GM12878 (cell line): ENCODE measurements at regions not wholly inside any gene's neighbourhood (a gene's known extent, or its start where the extent isn't known, plus 50 kb on each side); places are given as distances from the start of the nearest gene placed in this dataset.

Source experiments
- ATAC-seq: fragments of 200-7000 bp; cut with Tn5 transposase; 3 replicates; pipeline ENCODE4 v1.9.1; 2020; ENCODE audit warnings: mild to moderate bottlenecking, moderate library complexity
- BruUV-seq: library from RNA; stranded (reverse); fragments of 400-500 nt; replicated peaks from 2 replicates; lab custom pipeline; 2021; lab: Mats Ljungman, UMichigan
- CTCF ChIA-PET: fragments of 300-600 bp; sonication (Branson Sonifier 250); formaldehyde crosslinking; extraction: SDS; loops from one replicate; lab custom pipeline; 2021; ENCODE audit warnings: inconsistent platforms; lab: Yijun Ruan, JAX
- POLR2A ChIA-PET: fragments of 350-600 bp; formaldehyde crosslinking; extraction: SDS; loops from one replicate; lab custom pipeline; 2021; ENCODE audit warnings: inconsistent platforms; lab: Charles Lee
- RAD21 ChIA-PET: fragments of 300-600 bp; sonication (Branson Sonifier 250); formaldehyde crosslinking; loops from one replicate; lab custom pipeline; 2023; ENCODE audit warnings: antibody characterized with exemption; ENCODE audit not compliant: unreplicated experiment; lab: Charles Lee
- SMC1A ChIA-PET: fragments of 300-600 bp; sonication (Branson Sonifier 250); formaldehyde crosslinking; loops from one replicate; lab custom pipeline; 2023; ENCODE audit not compliant: unreplicated experiment, uncharacterized antibody; lab: Charles Lee
- DNase-seq: peaks from one replicate; pipeline ENCODE4 v3.0.0-alpha.2; 2011; ENCODE audit warnings: low read depth, low spot score
- FAIRE-seq: peaks from 3 replicates; lab custom pipeline; 2011; peaks lifted over from hg19 to GRCh38; lab: Jason Lieb, UNC
- H2AFZ ChIP-seq: 2 replicates; pipeline ENCODE4 v1.6.0; 2011; ENCODE audit warnings: low read depth, low read length, control low read depth; ENCODE audit not compliant: control insufficient read depth
- H3K27ac ChIP-seq: 2 replicates; pipeline ENCODE4 v1.5.1; 2011; ENCODE audit warnings: control low read depth; ENCODE audit not compliant: control insufficient read depth, insufficient read depth
- H3K27me3 ChIP-seq, 2 experiments: replicated peaks in 1 of 2; 2 replicates each; pipeline versions ENCODE4 v1.6.0 to v1.6.1; 2011; ENCODE audit warnings: low read length in 1 of 2; ENCODE audit not compliant: control insufficient read depth in 2 of 2, insufficient read depth in 2 of 2
- H3K36me3 ChIP-seq, 2 experiments: 2 replicates each; pipeline ENCODE4 v1.5.1; 2011; ENCODE audit warnings: low read length in 1 of 2; ENCODE audit not compliant: control insufficient read depth in 2 of 2, insufficient read depth in 2 of 2
- H3K4me1 ChIP-seq: 2 replicates; pipeline ENCODE4 v1.6.1; 2011; ENCODE audit warnings: mild to moderate bottlenecking, low read length, moderate library complexity, mixed read lengths; ENCODE audit not compliant: control insufficient read depth, insufficient read depth
- H3K4me2 ChIP-seq: 2 replicates; pipeline ENCODE4 v1.6.0; 2011; ENCODE audit warnings: control low read depth; ENCODE audit not compliant: control insufficient read depth, insufficient read depth
- H3K4me3 ChIP-seq: fragments of 200-600 bp; sonication (generic); 2 replicates; pipeline ENCODE4 v1.5.1; 2016
- H3K79me2 ChIP-seq: 2 replicates; pipeline ENCODE4 v1.6.0; 2011; ENCODE audit warnings: low read length; ENCODE audit not compliant: control insufficient read depth, insufficient read depth
- H3K9ac ChIP-seq: 2 replicates; pipeline ENCODE4 v1.8.0; 2011; ENCODE audit warnings: low read length, control low read depth, mixed read lengths; ENCODE audit not compliant: control insufficient read depth, insufficient read depth
- H3K9me3 ChIP-seq: replicated peaks from 3 replicates; pipeline ENCODE4 v1.5.1; 2011; ENCODE audit warnings: mild to moderate bottlenecking, low read length; ENCODE audit not compliant: control insufficient read depth, insufficient read depth
- H4K20me1 ChIP-seq: 2 replicates; pipeline ENCODE4 v1.6.0; 2011; ENCODE audit not compliant: control insufficient read depth, insufficient read depth
- BCL11A ChIP-seq: IDR thresholded peaks from 2 replicates; pipeline ENCODE4 v1.6.1; 2011; ENCODE audit warnings: low read depth, low read length
- BCL3 ChIP-seq: IDR thresholded peaks from 2 replicates; pipeline ENCODE4 v1.6.1; 2011; ENCODE audit warnings: borderline replicate concordance, low read depth, mild to moderate bottlenecking, moderate library complexity, low read length; ENCODE audit not compliant: insufficient read depth, poor library complexity, severe bottlenecking
- CREB1 ChIP-seq: IDR thresholded peaks from 2 replicates; pipeline ENCODE4 v1.6.1; 2012; ENCODE audit warnings: low read depth, mild to moderate bottlenecking, inconsistent platforms
- HDAC2 ChIP-seq: fragments of 200-600 bp; sonication (generic); IDR thresholded peaks from 2 replicates; pipeline ENCODE4 v1.6.1; 2017
- IKZF1 ChIP-seq: fragments of 450-650 bp; conservative IDR thresholded peaks from 2 replicates; pipeline ENCODE4 v1.6.1; 2017; ENCODE audit warnings: antibody characterized with exemption, mild to moderate bottlenecking
- KAT2A ChIP-seq: conservative IDR thresholded peaks from 2 replicates; pipeline ENCODE4 v1.6.1; 2011; ENCODE audit warnings: low read depth, low read length; ENCODE audit not compliant: control insufficient read depth
- MAX ChIP-seq: IDR thresholded peaks from 2 replicates; pipeline ENCODE4 v1.6.1; 2012; ENCODE audit warnings: low read depth, low read length, improper control_type of control experiment
- NR2F1 ChIP-seq: fragments of 450-650 bp; conservative IDR thresholded peaks from 2 replicates; pipeline ENCODE4 v1.6.1; 2017; ENCODE audit warnings: mild to moderate bottlenecking
- RAD21 ChIP-seq: IDR thresholded peaks from 2 replicates; pipeline ENCODE4 v1.6.1; 2011; ENCODE audit warnings: mild to moderate bottlenecking, low read depth, low read length, moderate library complexity; ENCODE audit not compliant: insufficient read depth
- RBBP5 ChIP-seq: fragments of 200-600 bp; sonication (generic); conservative IDR thresholded peaks from 2 replicates; pipeline ENCODE4 v1.6.1; 2016
- RFX5 ChIP-seq: IDR thresholded peaks from 2 replicates; pipeline ENCODE4 v1.6.1; 2011; ENCODE audit warnings: low read depth, low read length, improper control_type of control experiment
- STAT1 ChIP-seq: fragments of 450-650 bp; conservative IDR thresholded peaks from 2 replicates; pipeline ENCODE4 v1.6.1; 2014; ENCODE audit warnings: antibody characterized with exemption, mild to moderate bottlenecking
- SUZ12 ChIP-seq: fragments of 200-600 bp; sonication (generic); IDR thresholded peaks from one replicate; pipeline ENCODE4 v1.6.1; 2018; ENCODE audit warnings: antibody characterized with exemption, mild to moderate bottlenecking; ENCODE audit not compliant: unreplicated experiment
- TAF1 ChIP-seq: IDR thresholded peaks from 2 replicates; pipeline ENCODE4 v1.6.1; 2011; ENCODE audit warnings: mild to moderate bottlenecking, low read depth, low read length, borderline replicate concordance
- USF1 ChIP-seq: IDR thresholded peaks from 2 replicates; pipeline ENCODE4 v1.6.1; 2011; ENCODE audit warnings: borderline replicate concordance, low read depth, mild to moderate bottlenecking, moderate library complexity, mixed read lengths, low read length; ENCODE audit not compliant: insufficient read depth; ENCODE audit errors: extremely low read length
- WGBS: methylation state at CpG from one replicate; pipeline ENCODE4 v1.1.6; 2016; ENCODE audit warnings: low lambda C conversion rate; ENCODE audit not compliant: insufficient replicate concordance, insufficient coverage; ENCODE audit errors: missing lambda C conversion rate; 5-methylcytosine and 5-hydroxymethylcytosine counted together
- in situ Hi-C: fragments of 300-500 bp; cut with MboI; formaldehyde crosslinking; loops from 9 replicates; pipeline ENCODE4 v1.14.3; 2018; ENCODE audit warnings: mixed read lengths
- intact Hi-C: fragments of 100-400 bp; cut with micrococcal nuclease; formaldehyde crosslinking; loops from one replicate; pipeline ENCODE4 v1.14.2; 2022; ENCODE audit not compliant: unreplicated experiment

GRCh38 chr1:224846119-224846907, 83.2 kb upstream of the DNAH14 start:
- in situ Hi-C loops = no loop called here
- H3K27ac ChIP-seq = no peak overlapping the region
- TF ChIP-seq SUZ12 (no peak), HDAC2 (no peak), CREB1 (no peak), USF1 (no peak), BCL11A (no peak), KAT2A (no peak), NR2F1 (no peak), BCL3 (no peak), RBBP5 (no peak), MAX (no peak), STAT1 (no peak), TAF1 (no peak), IKZF1 (no peak), RAD21 (no peak), RFX5 (no peak)
- H3K79me2 ChIP-seq = no peaks in the 10 kb centered on the region
- POLR2A ChIA-PET = no interaction called here
- 40% methylated on average over 2 of the region's 2 CpGs for WGBS
- peaks cover 2% of the 10 kb centered on the region; the same call in 2 of the 3 replicates for H3K9me3 ChIP-seq
- no peaks in the 10 kb centered on the region for H3K4me1 ChIP-seq
- H3K9ac ChIP-seq = no peak overlapping the region
- H3K4me2 ChIP-seq = no peak overlapping the region
- SMC1A ChIA-PET = interaction anchor here (0.7 to 1.4 kb wide), 5 partner anchors 101 to 330 kb away, joined by 3 to 7 read pairs (median 3); no protein-coding TSS in a partner anchor
- no peaks in the 10 kb centered on the region for H3K36me3 ChIP-seq
- intact Hi-C loops = no loop called here
- no peaks in the 10 kb centered on the region for H4K20me1 ChIP-seq
- H3K27me3 ChIP-seq = no peaks in the 10 kb centered on the region
- no TSS peak for BruUV-seq
- H3K4me3 ChIP-seq = no peak overlapping the region
- DNase-seq (no peak), ATAC-seq (no peak), FAIRE-seq (no peak)
- RAD21 ChIA-PET = interaction anchor here (1.0 to 1.4 kb wide), 3 partner anchors 49 to 106 kb away, joined by 3 read pairs; no protein-coding TSS in a partner anchor
- H2AFZ ChIP-seq = no peak overlapping the region
- CTCF ChIA-PET = interaction anchor here (0.9 to 2.2 kb wide), 5 partner anchors 16 to 204 kb away, joined by 3 to 6 read pairs (median 4); no protein-coding TSS in a partner anchor
